CD4-positive, alpha-beta T cell (primary cell): ENCODE measurements at regions not wholly inside any gene's neighbourhood (a gene's known extent, or its start where the extent isn't known, plus 50 kb on each side); places are given as distances from the start of the nearest gene placed in this dataset.

Experiments
- ATAC-seq: fragments of 200-7000 bp; cut with Tn5 transposase; one replicate; pipeline ENCODE4 v1.10.0; 2022; ENCODE audit warnings: mild to moderate bottlenecking; ENCODE audit not compliant: poor library complexity
- CTCF ChIA-PET: fragments of 350-600 bp; sonication (Branson Sonifier 250); formaldehyde crosslinking; loops from one replicate; lab custom pipeline; 2021; ENCODE audit warnings: antibody characterized with exemption, inconsistent platforms; lab: Charles Lee
- POLR2A ChIA-PET: fragments of 350-600 bp; sonication (Branson Sonifier 250); formaldehyde crosslinking; loops from one replicate; lab custom pipeline; 2021; ENCODE audit warnings: antibody characterized with exemption, inconsistent platforms; lab: Charles Lee
- DNase-seq, 14 experiments: peaks; one replicate each; pipeline ENCODE4 v3.0.0-alpha.2; 2013 to 2020; ENCODE audit warnings: mixed read lengths in 2 of 14
- H3K27ac ChIP-seq, 2 donors: one replicate each; pipeline versions ENCODE4 v1.5.1 to v1.7.0; 2013; ENCODE audit warnings: low read length in 2 of 2, low read depth in 1 of 2, mild to moderate bottlenecking in 1 of 2
- H3K27me3 ChIP-seq, 2 experiments: 1 replicate in 1 of 2; 2 replicates in 1 of 2; pipeline versions ENCODE4 v1.6.1 to v1.7.0; 2013; ENCODE audit warnings: low read length in 2 of 2, control low read depth in 1 of 2, mild to moderate bottlenecking in 1 of 2, moderate library complexity in 1 of 2; ENCODE audit not compliant: insufficient read depth in 2 of 2, control insufficient read depth in 1 of 2
- H3K36me3 ChIP-seq: one replicate; pipeline ENCODE4 v1.6.1; 2013; ENCODE audit warnings: low read length, control low read depth; ENCODE audit not compliant: insufficient read depth
- H3K4me1 ChIP-seq: one replicate; pipeline ENCODE4 v1.6.1; 2013; ENCODE audit warnings: low read length, control low read depth; ENCODE audit not compliant: insufficient read depth
- H3K4me3 ChIP-seq: one replicate; pipeline ENCODE4 v1.5.1; 2013; ENCODE audit warnings: mild to moderate bottlenecking, low read length, moderate library complexity
- H3K9me3 ChIP-seq, 2 experiments: 1 replicate in 1 of 2; 2 replicates in 1 of 2; pipeline versions ENCODE4 v1.6.1 to v1.7.0; 2013; ENCODE audit warnings: low read length in 2 of 2, mild to moderate bottlenecking in 2 of 2, control low read depth in 1 of 2, moderate library complexity in 1 of 2; ENCODE audit not compliant: control insufficient read depth in 1 of 2, insufficient read depth in 1 of 2
- H3K27ac Mint-ChIP-seq: one replicate; pipeline ENCODE4 v1.8.0; 2020; ENCODE audit warnings: mixed read lengths
- H3K27me3 Mint-ChIP-seq: one replicate; pipeline ENCODE4 v1.8.0; 2021; ENCODE audit warnings: mixed read lengths
- H3K36me3 Mint-ChIP-seq: one replicate; pipeline ENCODE4 v1.8.0; 2021; ENCODE audit warnings: low read depth, mixed read lengths
- H3K4me1 Mint-ChIP-seq: one replicate; pipeline ENCODE4 v1.8.0; 2021; ENCODE audit warnings: low read depth, mixed read lengths
- H3K4me3 Mint-ChIP-seq: one replicate; pipeline ENCODE4 v1.8.0; 2020; ENCODE audit warnings: mild to moderate bottlenecking, mixed read lengths
- H3K9me3 Mint-ChIP-seq: one replicate; pipeline ENCODE4 v1.8.0; 2020; ENCODE audit warnings: mixed read lengths
- intact Hi-C, 2 experiments: fragments of 100-400 bp; cut with DNase I in 1 of 2; cut with micrococcal nuclease in 1 of 2; formaldehyde crosslinking; loops; one replicate each; pipeline versions ENCODE4 v1.15.1 to v1.9.0; 2023 to 2025; cut with DNase I, micrococcal nuclease
- TF ChIP-seq, protein P1 (sequence below): fragments of 200-600 bp; IDR thresholded peaks from one replicate; pipeline ENCODE4 v1.8.0; 2022; ENCODE audit warnings: antibody characterized with exemption, mild to moderate bottlenecking

DNA sequence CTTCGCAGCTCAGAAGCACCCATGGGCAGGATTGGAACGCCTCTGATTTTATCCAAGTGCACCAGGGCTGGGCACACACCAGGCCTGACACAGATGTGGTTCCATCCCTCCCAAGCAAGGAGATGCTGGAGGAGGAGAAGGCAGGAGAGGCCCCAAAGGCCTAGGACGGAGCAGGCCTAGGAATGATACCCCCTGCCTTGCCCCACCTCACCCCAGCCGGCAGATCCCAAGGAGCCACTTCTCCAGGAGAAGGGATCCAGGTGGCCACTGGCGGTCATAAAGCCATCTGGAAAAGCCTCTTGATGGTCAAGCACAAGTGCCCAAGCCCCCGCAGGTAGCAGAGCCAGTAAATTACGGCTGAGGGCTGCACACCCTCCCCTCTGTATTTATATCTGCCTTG, 211.8 kb downstream of the TBC1D2B start:
- ChIA-PET CTCF (no interaction called here), POLR2A (no interaction called here)
- H3K27me3 ChIP-seq = no peaks in the 10 kb centered on the region
- no peaks in the 10 kb centered on the region for H3K4me1 Mint-ChIP-seq
- no peaks in the 10 kb centered on the region for H3K9me3 Mint-ChIP-seq
- H3K27ac ChIP-seq = no peak overlapping the region
- no peak for ATAC-seq
- peaks cover 5% of the 10 kb centered on the region for H3K4me1 ChIP-seq
- no peak overlapping the region for H3K4me3 ChIP-seq
- no peaks in the 10 kb centered on the region for H3K9me3 ChIP-seq
- no peak for DNase-seq
- intact Hi-C loops = no loop called here
- TF ChIP-seq, protein P1, sequence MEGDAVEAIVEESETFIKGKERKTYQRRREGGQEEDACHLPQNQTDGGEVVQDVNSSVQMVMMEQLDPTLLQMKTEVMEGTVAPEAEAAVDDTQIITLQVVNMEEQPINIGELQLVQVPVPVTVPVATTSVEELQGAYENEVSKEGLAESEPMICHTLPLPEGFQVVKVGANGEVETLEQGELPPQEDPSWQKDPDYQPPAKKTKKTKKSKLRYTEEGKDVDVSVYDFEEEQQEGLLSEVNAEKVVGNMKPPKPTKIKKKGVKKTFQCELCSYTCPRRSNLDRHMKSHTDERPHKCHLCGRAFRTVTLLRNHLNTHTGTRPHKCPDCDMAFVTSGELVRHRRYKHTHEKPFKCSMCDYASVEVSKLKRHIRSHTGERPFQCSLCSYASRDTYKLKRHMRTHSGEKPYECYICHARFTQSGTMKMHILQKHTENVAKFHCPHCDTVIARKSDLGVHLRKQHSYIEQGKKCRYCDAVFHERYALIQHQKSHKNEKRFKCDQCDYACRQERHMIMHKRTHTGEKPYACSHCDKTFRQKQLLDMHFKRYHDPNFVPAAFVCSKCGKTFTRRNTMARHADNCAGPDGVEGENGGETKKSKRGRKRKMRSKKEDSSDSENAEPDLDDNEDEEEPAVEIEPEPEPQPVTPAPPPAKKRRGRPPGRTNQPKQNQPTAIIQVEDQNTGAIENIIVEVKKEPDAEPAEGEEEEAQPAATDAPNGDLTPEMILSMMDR = no peak
- no peak overlapping the region for H3K27ac Mint-ChIP-seq
- no peaks in the 10 kb centered on the region for H3K36me3 Mint-ChIP-seq
- H3K4me3 Mint-ChIP-seq = no peak overlapping the region
- H3K36me3 ChIP-seq = no peaks in the 10 kb centered on the region
- no peaks in the 10 kb centered on the region for H3K27me3 Mint-ChIP-seq

DNA sequence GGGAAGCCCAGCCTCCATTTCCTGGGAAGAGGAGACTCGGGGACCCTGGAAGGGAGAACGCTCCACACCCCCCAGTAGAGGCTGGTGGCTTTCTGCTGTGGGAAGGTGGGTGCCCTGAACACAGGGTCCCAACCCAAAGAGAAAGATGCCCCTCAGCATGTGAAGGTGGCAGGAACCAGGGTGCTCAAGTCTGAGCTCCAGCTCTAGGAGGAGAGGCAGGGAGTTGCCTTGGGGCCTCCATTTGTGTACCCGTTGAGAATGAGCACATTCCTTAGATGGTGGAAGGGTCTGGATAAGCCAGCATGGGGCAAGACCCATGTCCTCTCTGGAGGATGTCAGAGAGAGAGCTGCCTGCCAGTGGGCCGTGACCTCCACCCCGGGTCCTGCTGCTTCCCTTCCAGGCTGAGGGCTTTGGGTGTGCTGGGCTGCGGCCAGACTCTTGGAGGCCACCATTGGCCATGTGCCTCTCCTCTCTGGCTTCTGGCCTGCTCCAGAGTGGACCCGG, 212.4 kb downstream of the TBC1D2B start:
- Mint-ChIP-seq H3K36me3 (no peaks in the 10 kb centered on the region), H3K4me1 (no peaks in the 10 kb centered on the region), H3K27me3 (no peaks in the 10 kb centered on the region), H3K27ac (no peak overlapping the region), H3K4me3 (no peak overlapping the region), H3K9me3 (no peaks in the 10 kb centered on the region)
- no peak for DNase-seq
- Histone ChIP-seq H3K9me3 (no peaks in the 10 kb centered on the region), H3K4me1 (peaks cover 1% of the 10 kb centered on the region), H3K27ac (no peak overlapping the region), H3K4me3 (no peak overlapping the region), H3K36me3 (no peaks in the 10 kb centered on the region), H3K27me3 (no peaks in the 10 kb centered on the region)
- POLR2A ChIA-PET = no interaction called here
- TF ChIP-seq, protein P1 = no peak
- CTCF ChIA-PET = no interaction called here
- ATAC-seq = no peak
- intact Hi-C loops = no loop called here

DNA sequence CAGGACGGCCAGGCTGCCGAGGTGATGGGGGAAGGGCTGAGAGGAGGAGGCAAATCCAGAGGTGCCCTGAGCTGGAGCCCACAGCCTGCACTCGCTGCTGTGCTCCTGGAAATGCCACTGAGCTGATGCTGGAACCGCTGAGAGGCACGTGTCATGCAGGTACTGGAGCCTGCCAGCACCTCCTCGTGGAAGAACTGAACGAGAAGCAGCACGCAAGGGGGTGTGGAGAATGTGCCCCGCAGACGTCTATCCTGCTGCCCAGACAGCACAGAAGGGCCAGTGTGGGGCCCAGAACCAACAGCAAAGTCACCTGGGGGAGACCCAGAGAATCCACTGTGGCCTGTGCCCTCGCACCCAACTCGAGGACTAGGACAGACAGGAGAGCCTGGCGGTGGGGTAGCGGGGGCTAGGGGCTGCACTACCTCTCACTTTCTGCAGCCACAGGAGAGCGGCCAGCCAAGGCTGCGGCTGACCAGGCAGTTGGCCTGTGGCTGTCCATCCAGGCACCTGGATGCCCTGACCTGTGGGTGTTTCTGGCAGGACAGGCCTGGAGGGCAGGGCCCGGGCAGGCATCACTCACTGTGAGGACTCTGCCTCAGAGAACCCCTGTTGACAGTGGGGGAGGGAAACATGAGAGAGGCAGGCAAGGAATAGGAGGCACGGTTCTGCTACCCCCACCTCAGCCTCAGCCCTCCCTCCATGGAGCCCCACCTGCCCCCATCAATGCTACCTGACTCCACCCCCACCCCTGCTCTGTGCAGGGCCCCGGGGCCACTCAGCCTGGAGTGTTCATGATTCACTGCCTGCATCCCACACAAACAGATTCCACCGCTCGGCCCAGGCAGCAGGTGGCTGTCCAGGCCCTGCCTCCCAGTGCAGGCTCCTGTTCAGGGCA, 213.1 kb downstream of the TBC1D2B start:
- H3K27ac ChIP-seq = no peak overlapping the region
- ATAC-seq (no peak), DNase-seq (no peak)
- no peaks in the 10 kb centered on the region for H3K36me3 ChIP-seq
- Mint-ChIP-seq H3K36me3 (no peaks in the 10 kb centered on the region), H3K27me3 (no peaks in the 10 kb centered on the region), H3K4me1 (no peaks in the 10 kb centered on the region), H3K4me3 (no peak overlapping the region), H3K9me3 (no peaks in the 10 kb centered on the region), H3K27ac (no peak overlapping the region)
- no peaks in the 10 kb centered on the region for H3K27me3 ChIP-seq
- no peaks in the 10 kb centered on the region for H3K4me1 ChIP-seq
- TF ChIP-seq, protein P1 = no peak
- ChIA-PET POLR2A (no interaction called here), CTCF (no interaction called here)
- H3K9me3 ChIP-seq = no peaks in the 10 kb centered on the region
- no peak overlapping the region for H3K4me3 ChIP-seq
- intact Hi-C loops = no loop called here
